ENCODE measurements at regions not wholly inside any gene's neighbourhood (a gene's known extent, or its start where the extent isn't known, plus 50 kb on each side); places are given as distances from the start of the nearest gene placed in this dataset.

DNA sequence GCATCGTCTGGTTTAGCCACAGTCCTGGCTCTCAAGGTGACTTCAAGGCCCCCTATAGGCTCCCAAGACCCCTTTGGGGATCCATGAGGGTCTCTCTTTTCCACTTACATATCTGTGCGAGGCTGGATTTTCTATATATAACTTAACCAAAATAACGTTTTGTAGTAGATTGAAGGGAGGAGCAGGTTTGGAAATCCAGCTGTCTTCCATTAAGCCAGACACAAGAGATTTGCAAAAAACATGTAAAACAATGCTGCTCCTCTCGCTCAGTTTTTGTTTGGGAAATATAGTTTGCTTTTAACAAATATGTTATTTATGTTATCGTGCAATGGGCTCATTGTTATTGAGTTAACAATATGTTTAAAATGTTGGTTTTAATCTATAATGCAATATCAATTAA is 811.2 kb downstream of the TYW1 start:
- TF ChIP-seq POLR2A (IDR thresholded peaks at IDR 0.05), result no peak
- DNase-seq, result no peak
- Histone ChIP-seq H3K27me3 (peaks cover 0 to 21% (median 0%) of the 10 kb centered on the region in 9 donors), H3K27ac (no peak overlapping the region), H3K9me3 (no peaks in the 10 kb centered on the region), H3K36me3 (no peaks in the 10 kb centered on the region), H3K4me3 (no peak overlapping the region), H3K4me1 (no peaks in the 10 kb centered on the region)
- intact Hi-C loops (cut with DNase I), result no loop called here
- ATAC-seq, result no peak
- 58 to 77% (median 69%) methylated on average over 5 of the region's 5 CpGs for WGBS, 4 donors

DNA sequence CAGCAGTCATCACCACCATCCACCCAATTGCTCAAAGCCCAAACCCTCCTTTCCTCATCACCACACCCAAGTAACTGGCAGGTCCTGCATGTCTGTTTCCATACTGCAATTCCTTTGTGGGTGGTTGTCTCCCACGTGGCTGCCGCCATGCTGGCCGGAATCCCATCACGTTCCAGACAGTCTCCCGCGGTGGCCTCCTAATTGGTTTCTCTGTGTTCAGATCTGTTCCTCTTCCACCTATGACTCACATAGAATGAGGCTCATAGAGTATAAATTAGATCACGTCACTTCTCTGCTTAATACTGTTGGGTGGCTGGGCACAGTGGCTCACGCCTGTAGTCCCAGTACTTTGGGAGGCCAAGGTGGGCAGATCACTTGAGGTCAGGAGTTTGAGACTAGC is 813.0 kb downstream of the TYW1 start:
- 86 to 91% (median 87%) methylated on average over 8 of the region's 8 CpGs for WGBS, 4 donors
- Histone ChIP-seq H3K4me3 (no peak overlapping the region), H3K4me1 (no peaks in the 10 kb centered on the region), H3K9me3 (no peaks in the 10 kb centered on the region), H3K36me3 (no peaks in the 10 kb centered on the region), H3K27ac (no peak overlapping the region), H3K27me3 (peaks cover 0 to 17% (median 0%) of the 10 kb centered on the region in 9 donors)
- ATAC-seq (no peak), DNase-seq (no peak)
- intact Hi-C loops (cut with DNase I), result no loop called here
- TF ChIP-seq, protein P1, sequence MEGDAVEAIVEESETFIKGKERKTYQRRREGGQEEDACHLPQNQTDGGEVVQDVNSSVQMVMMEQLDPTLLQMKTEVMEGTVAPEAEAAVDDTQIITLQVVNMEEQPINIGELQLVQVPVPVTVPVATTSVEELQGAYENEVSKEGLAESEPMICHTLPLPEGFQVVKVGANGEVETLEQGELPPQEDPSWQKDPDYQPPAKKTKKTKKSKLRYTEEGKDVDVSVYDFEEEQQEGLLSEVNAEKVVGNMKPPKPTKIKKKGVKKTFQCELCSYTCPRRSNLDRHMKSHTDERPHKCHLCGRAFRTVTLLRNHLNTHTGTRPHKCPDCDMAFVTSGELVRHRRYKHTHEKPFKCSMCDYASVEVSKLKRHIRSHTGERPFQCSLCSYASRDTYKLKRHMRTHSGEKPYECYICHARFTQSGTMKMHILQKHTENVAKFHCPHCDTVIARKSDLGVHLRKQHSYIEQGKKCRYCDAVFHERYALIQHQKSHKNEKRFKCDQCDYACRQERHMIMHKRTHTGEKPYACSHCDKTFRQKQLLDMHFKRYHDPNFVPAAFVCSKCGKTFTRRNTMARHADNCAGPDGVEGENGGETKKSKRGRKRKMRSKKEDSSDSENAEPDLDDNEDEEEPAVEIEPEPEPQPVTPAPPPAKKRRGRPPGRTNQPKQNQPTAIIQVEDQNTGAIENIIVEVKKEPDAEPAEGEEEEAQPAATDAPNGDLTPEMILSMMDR (IDR thresholded peaks at IDR 0.05), result no peak
- no peak for TF ChIP-seq POLR2A (IDR thresholded peaks at IDR 0.05)

DNA sequence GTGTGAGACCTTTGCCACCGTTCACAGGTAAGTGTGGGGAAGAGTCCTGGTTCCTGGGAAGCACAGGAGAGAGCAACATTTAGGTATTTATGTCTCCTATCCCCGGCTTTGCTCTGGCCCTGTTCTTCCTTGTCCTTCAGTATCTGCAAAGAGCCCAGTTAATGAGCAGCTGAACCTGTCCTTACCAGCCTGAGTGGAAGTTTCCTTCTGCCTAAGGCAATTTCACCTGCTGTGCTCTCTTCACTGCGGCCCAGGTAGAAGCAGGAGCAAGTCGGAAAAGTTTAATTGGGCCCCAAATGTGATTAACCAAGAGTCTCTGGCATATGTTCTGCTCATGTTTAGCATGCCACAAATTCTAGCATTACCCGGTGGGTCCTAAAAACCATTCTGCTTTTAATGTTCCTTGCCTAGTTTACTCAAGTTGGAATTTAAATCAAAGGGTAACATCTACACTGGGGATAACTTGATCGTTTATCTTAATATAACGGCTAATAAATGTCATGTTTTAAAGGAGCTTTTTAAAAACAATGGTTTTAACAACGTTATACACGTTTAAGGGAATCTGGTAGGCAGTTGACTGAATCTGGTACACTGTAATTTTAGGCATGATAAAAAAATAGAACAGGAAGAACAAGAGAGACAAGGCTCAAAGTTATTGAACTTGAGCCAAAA is 817.1 kb downstream of the TYW1 start:
- H3K4me1 ChIP-seq, result no peaks in the 10 kb centered on the region
- intact Hi-C loops (cut with DNase I), result no loop called here
- H3K27ac ChIP-seq, result no peak overlapping the region
- peaks cover 0 to 9% (median 0%) of the 10 kb centered on the region in 12 donors for H3K9me3 ChIP-seq
- TF ChIP-seq POLR2A (IDR thresholded peaks at IDR 0.05), result no peak
- TF ChIP-seq, protein P1 (IDR thresholded peaks at IDR 0.05), result no peak
- peaks cover 0 to under 1% (median 0%) of the 10 kb centered on the region in 9 donors for H3K27me3 ChIP-seq
- DNase-seq (no peak), ATAC-seq (no peak)
- no peak overlapping the region for H3K4me3 ChIP-seq
- H3K36me3 ChIP-seq, result no peaks in the 10 kb centered on the region
- WGBS, 4 donors, result 77 to 86% (median 81%) methylated on average over 9 of the region's 9 CpGs

DNA sequence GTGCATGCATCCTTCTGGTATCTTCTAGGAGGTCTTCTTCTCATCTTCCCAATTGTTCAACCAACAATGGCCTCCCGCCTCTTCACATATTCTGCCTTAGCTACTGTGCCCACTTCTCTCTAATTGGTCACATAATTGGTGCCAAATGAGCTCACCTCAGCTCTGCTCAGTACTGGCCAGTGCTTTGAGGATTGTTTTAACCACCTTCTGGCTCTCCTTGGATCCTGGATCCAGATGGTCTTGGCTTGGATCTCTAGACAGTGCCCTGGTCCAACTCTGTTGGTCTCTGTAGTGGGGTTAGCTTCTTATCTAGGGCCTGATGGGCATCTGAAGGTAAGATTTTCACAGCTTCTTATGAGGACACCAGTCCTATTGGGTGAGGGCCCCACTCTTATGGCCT is 820.8 kb downstream of the TYW1 start:
- intact Hi-C loops (cut with DNase I), result no loop called here
- H3K36me3 ChIP-seq, result no peaks in the 10 kb centered on the region
- H3K4me1 ChIP-seq, result no peaks in the 10 kb centered on the region
- no peak overlapping the region for H3K27ac ChIP-seq
- 88 to 100% (median 94%) methylated on average over 1 of the region's 1 CpG for WGBS, 4 donors
- H3K4me3 ChIP-seq, result no peak overlapping the region
- ATAC-seq, result no peak
- DNase-seq, result no peak
- H3K9me3 ChIP-seq, result peaks cover 0 to 9% (median 0%) of the 10 kb centered on the region in 12 donors
- H3K27me3 ChIP-seq, result peaks cover 0 to 4% (median 0%) of the 10 kb centered on the region in 9 donors
- no peak for TF ChIP-seq POLR2A (IDR thresholded peaks at IDR 0.05)
- TF ChIP-seq, protein P1 (IDR thresholded peaks at IDR 0.05), result no peak

DNA sequence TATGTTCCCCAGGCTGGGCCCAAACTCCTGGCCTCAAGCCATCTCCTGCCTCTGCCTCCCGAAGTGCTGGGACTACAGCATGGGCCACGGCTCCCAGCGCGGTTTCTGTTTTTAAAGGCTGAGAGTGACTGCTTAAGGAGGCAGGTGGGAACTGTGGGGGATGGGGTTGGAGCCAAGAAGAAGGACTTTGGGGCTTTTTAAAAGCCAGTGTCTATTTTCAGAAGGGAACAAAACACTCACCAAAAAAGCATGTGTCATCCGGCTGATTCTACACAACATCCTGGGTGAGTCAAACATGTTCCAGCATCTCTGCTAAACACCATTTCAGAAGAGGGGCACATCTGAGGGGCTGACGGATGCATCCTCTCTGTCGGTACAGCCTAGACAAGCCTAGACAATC is 824.5 kb downstream of the TYW1 start:
- Histone ChIP-seq H3K27ac (no peak overlapping the region), H3K4me1 (no peaks in the 10 kb centered on the region), H3K27me3 (peaks cover 0 to 4% (median 0%) of the 10 kb centered on the region in 9 donors), H3K36me3 (no peaks in the 10 kb centered on the region), H3K4me3 (no peak overlapping the region), H3K9me3 (peaks cover 0 to 9% (median 0%) of the 10 kb centered on the region in 12 donors)
- intact Hi-C loops (cut with DNase I), result no loop called here
- TF ChIP-seq POLR2A (IDR thresholded peaks at IDR 0.05), result no peak
- TF ChIP-seq, protein P1 (IDR thresholded peaks at IDR 0.05), result no peak
- ATAC-seq (no peak), DNase-seq (no peak)
- WGBS, 4 donors, result 65 to 80% (median 77%) methylated on average over 7 of the region's 7 CpGs
